Endodermal cell (in vitro differentiated cells): ENCODE measurements at regions not wholly inside any gene's neighbourhood (a gene's known extent, or its start where the extent isn't known, plus 50 kb on each side); places are given as distances from the start of the nearest gene placed in this dataset.

Experiments
- DNase-seq: peaks from one replicate; pipeline ENCODE4 v3.0.0-alpha.2; 2017
- H3K27ac ChIP-seq: 2 replicates; pipeline ENCODE4 v1.5.1; 2013; ENCODE audit warnings: mild to moderate bottlenecking, low read depth, low read length, moderate library complexity
- H3K27me3 ChIP-seq: 2 replicates; pipeline ENCODE4 v1.6.1; 2013; ENCODE audit warnings: mild to moderate bottlenecking, low read length, moderate library complexity; ENCODE audit not compliant: insufficient read depth, control insufficient read depth, poor library complexity, severe bottlenecking
- H3K36me3 ChIP-seq: 2 replicates; pipeline ENCODE4 v1.7.0; 2013; ENCODE audit warnings: mild to moderate bottlenecking, low read length, moderate library complexity; ENCODE audit not compliant: control insufficient read depth, insufficient read depth
- H3K4me1 ChIP-seq: one replicate; pipeline ENCODE4 v1.7.0; 2013; ENCODE audit warnings: low read length; ENCODE audit not compliant: control insufficient read depth, insufficient read depth
- H3K4me3 ChIP-seq: 2 replicates; pipeline ENCODE4 v1.5.1; 2013; ENCODE audit warnings: mild to moderate bottlenecking, low read length, moderate library complexity
- H3K9ac ChIP-seq: 2 replicates; pipeline ENCODE4 v1.6.1; 2013; ENCODE audit warnings: mild to moderate bottlenecking, low read length, moderate library complexity; ENCODE audit not compliant: poor library complexity, severe bottlenecking; ENCODE audit errors: extremely low read depth
- H3K9me3 ChIP-seq: 2 replicates; pipeline ENCODE4 v1.6.1; 2013; ENCODE audit warnings: mild to moderate bottlenecking, low read length, moderate library complexity; ENCODE audit not compliant: control insufficient read depth
- H3K27ac Mint-ChIP-seq: 2 replicates; pipeline ENCODE4 v1.8.0; 2020; ENCODE audit warnings: mixed read lengths
- H3K27me3 Mint-ChIP-seq: 2 replicates; pipeline ENCODE4 v1.8.0; 2021; ENCODE audit warnings: mild to moderate bottlenecking, mixed read lengths; ENCODE audit not compliant: insufficient read depth
- H3K36me3 Mint-ChIP-seq: 2 replicates; pipeline ENCODE4 v1.8.0; 2020; ENCODE audit warnings: low read depth, mixed read lengths
- H3K4me1 Mint-ChIP-seq: 2 replicates; pipeline ENCODE4 v1.8.0; 2020; ENCODE audit warnings: mixed read lengths
- H3K4me3 Mint-ChIP-seq: 2 replicates; pipeline ENCODE4 v1.8.0; 2020; ENCODE audit warnings: mild to moderate bottlenecking, moderate library complexity, mixed read lengths
- H3K9me3 Mint-ChIP-seq: 2 replicates; pipeline ENCODE4 v1.8.0; 2020; ENCODE audit warnings: mild to moderate bottlenecking, mixed read lengths
- CTCF ChIP-seq: fragments of 200-600 bp; sonication (generic); conservative IDR thresholded peaks from 2 replicates; pipeline ENCODE4 v1.5.0; 2021; ENCODE audit warnings: antibody characterized with exemption, mild to moderate bottlenecking
- WGBS, 2 experiments: methylation state at CpG; one replicate each; pipeline versions ENCODE4 v1.1.5 to v1.1.7; 2013; ENCODE audit warnings: missing lambda C conversion rate in 2 of 2, mixed read lengths in 1 of 2; ENCODE audit not compliant: insufficient coverage in 1 of 2, insufficient read length in 1 of 2; 5-methylcytosine and 5-hydroxymethylcytosine counted together

DNA sequence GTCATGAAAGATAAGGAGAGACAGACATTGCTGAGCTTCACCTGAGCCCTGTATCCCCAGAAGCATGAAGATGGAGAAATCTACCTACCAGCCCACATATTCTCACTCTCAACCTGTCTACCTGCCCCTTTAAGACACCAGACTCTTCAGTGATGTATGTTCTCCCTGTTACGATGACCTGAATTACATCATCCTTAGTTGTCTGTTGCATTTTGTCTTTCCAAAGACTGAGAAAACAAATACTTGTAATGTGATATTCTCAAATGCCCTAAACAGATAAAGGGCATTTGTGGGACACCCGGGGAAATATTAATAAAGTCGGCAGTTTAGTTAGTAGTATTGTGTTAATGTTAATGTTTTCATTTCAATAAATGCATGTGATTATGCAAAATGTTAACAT is 305.8 kb upstream of the IGFBP3 start:
- Histone ChIP-seq H3K9ac (no peak overlapping the region), H3K4me3 (no peak overlapping the region), H3K27ac (no peak overlapping the region), H3K9me3 (no peaks in the 10 kb centered on the region), H3K4me1 (no peaks in the 10 kb centered on the region), H3K27me3 (no peaks in the 10 kb centered on the region), H3K36me3 (no peaks in the 10 kb centered on the region)
- no peak for DNase-seq
- Mint-ChIP-seq H3K9me3 (no peaks in the 10 kb centered on the region), H3K4me1 (no peaks in the 10 kb centered on the region), H3K27me3 (peaks cover 2% of the 10 kb centered on the region), H3K36me3 (no peaks in the 10 kb centered on the region), H3K4me3 (no peak overlapping the region), H3K27ac (no peak overlapping the region)
- TF ChIP-seq CTCF, result no peak
- 90 to 92% methylated on average over 2 to 3 of the region's 3 CpGs for WGBS, 2 experiments

- H3K27me3 ChIP-seq, result no peaks in the 10 kb centered on the region
- Mint-ChIP-seq H3K4me1 (no peaks in the 10 kb centered on the region), H3K4me3 (no peak overlapping the region), H3K36me3 (no peaks in the 10 kb centered on the region), H3K9me3 (no peaks in the 10 kb centered on the region), H3K27me3 (peaks cover 2% of the 10 kb centered on the region), H3K27ac (no peak overlapping the region)
- no peak for TF ChIP-seq CTCF
- H3K27ac ChIP-seq, result no peak overlapping the region
- 81 to 100% methylated on average over 2 to 3 of the region's 5 CpGs for WGBS, 2 experiments
- no peaks in the 10 kb centered on the region for H3K9me3 ChIP-seq
- H3K36me3 ChIP-seq, result no peaks in the 10 kb centered on the region
- DNase-seq, result no peak
- no peak overlapping the region for H3K9ac ChIP-seq
- no peaks in the 10 kb centered on the region for H3K4me1 ChIP-seq
- H3K4me3 ChIP-seq, result no peak overlapping the region
Observed at GRCh38 chr7:46224363-46224762, 303.3 kb upstream of the IGFBP3 start.

DNA sequence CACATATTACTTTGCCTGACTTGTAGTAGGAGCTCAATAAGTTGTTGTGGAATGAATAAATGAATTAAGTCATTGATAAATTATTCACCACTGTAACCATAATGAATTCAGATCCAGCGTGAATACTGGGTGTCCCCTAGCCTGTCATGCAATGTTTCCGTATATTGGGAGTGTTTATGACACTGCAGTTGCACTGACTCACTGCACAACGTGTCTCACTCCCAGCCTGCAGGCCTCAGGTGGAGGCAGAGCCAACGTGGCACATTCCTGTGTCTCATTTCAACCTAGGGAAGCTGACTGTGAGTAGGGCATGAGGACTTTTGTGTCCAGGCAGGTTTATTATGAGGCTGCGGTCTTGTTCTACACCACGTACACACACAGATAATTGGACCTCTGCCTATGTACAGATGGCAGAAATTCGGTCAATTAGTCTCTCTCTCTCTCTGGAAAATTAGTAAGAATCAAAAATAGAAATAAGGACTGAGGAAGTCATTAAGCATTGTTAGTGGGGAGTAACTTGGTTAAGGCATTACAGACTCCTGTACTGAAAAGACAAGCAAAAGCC is 299.1 kb upstream of the IGFBP3 start:
- DNase-seq, result no peak
- Histone ChIP-seq H3K4me1 (peaks cover 4% of the 10 kb centered on the region), H3K9me3 (no peaks in the 10 kb centered on the region), H3K9ac (no peak overlapping the region), H3K27me3 (no peaks in the 10 kb centered on the region), H3K4me3 (no peak overlapping the region), H3K36me3 (no peaks in the 10 kb centered on the region), H3K27ac (no peak overlapping the region)
- Mint-ChIP-seq H3K27me3 (no peaks in the 10 kb centered on the region), H3K36me3 (no peaks in the 10 kb centered on the region), H3K4me3 (no peak overlapping the region), H3K9me3 (no peaks in the 10 kb centered on the region), H3K4me1 (peaks cover 19% of the 10 kb centered on the region), H3K27ac (no peak overlapping the region)
- TF ChIP-seq CTCF, result no peak
- WGBS, 2 experiments, result 86 to 100% methylated on average over 4 to 7 of the region's 7 CpGs
